ENCODE measurements at regions not wholly inside any gene's neighbourhood (a gene's known extent, or its start where the extent isn't known, plus 50 kb on each side); places are given as distances from the start of the nearest gene placed in this dataset.
"Not testable (repeated sequence)": the region's sequence is repeated elsewhere in the genome, so short reads cannot be mapped to it uniquely, and the experiment has no call there.

- DNase-seq = not testable (repeated sequence)
Observed at GRCh38 chr3:127435299-127435698, 147.5 kb upstream of the PRR20G start.

GRCh38 chr3:127431066-127431465 lies 143.2 kb upstream of the PRR20G start:
- DNase-seq = no peak

DNA sequence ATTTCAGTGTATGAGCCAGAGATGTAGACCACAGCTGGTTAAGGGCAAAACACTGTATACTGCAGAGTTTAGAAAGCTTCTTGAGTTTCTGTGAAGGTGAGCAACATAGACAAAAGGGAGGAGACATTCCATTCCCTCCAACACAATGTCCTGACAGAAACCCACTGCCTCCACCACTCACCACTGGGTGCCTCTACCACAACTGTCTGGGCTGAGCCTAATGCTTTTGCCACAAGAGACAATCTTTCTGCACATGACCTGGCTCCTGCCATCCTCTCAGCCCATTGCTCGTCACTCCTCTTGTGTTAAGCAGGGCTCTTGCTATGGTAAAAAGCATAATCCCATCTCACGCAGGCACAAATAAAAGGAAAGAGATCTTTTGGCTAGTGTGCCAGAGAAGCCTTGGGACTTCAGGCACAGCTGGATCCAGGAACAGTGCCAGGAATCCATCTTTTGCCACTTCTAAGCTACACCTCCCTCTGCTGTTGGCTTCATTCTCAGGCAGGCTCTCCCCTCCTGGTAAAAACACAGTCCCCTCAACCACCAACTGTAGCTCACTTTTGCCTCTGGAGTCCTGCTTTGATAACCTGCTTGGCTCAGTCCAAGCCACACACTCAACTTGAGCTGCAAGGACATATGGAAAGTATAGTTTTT lies 140.6 kb upstream of the PRR20G start:
- no peak for DNase-seq

- DNase-seq = no peak
Observed at GRCh38 chr3:127427666-127428065, 139.8 kb upstream of the PRR20G start.

DNA sequence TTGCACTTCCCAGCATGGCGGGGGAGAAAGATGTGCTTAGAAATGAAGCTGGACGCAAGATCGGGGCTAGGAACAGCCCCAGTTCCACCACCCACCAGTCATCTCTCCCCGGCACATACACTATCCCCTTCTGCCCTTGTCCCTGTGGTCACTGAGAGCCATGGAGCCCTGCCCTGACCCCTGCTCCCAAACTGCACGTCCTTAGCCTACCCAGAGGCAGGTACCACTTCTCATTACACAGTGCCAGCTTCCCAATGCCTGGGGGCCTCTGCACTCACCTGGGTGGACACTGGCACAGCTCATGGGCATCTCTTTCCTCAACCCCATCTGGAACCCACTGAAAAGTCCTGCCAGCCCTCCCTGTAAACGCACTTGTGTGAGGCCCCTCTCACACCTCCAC lies 139.3 kb upstream of the PRR20G start:
- DNase-seq = no peak

- no peak for DNase-seq
Observed at GRCh38 chr3:127426444-127427153, 138.8 kb upstream of the PRR20G start.

DNA sequence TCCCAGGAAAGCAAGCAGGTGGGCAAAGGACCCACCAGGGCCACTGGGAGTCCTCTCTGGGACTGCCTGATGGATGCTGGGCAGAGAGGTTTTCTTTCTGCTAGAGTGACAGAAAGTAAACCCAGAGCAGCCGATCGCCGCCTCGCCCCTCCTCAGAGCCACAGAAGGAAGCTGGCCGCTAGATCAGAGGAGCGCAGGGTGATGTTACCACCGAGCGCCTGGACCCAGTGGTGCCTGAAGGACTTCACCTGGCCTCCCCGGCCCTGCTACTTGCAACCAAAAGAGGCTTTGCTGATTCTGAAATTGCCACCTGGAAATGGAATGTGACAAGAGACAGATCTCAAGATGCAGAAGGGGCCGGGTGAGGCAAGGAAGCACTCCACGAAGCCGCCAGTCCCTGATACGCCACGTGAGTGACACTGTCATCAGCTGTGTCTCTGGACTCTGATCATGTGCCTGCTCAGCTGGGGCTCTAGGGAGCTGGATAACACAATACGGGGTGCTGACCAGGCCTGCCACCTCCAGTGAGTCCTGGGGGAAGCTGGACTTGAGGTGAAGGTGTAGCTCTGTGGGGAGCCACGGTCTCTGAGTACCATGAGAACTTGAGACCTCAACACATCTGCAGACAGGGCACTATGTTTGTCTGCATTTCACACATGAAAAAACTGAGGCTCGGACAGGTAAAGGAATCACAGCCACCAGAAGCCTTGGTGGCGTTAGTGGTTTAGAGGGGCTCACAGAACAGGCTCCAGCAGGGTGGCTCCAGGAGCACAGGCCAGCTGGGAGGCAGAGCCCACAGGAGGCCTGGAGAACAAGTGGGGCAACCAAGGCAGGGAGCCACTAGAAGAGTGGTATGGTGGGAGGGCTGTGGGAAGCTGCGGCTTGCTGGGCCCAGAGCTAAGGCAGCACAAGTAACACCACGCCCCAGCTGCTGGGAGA lies 137.9 kb upstream of the PRR20G start:
- DNase-seq = no peak

DNA sequence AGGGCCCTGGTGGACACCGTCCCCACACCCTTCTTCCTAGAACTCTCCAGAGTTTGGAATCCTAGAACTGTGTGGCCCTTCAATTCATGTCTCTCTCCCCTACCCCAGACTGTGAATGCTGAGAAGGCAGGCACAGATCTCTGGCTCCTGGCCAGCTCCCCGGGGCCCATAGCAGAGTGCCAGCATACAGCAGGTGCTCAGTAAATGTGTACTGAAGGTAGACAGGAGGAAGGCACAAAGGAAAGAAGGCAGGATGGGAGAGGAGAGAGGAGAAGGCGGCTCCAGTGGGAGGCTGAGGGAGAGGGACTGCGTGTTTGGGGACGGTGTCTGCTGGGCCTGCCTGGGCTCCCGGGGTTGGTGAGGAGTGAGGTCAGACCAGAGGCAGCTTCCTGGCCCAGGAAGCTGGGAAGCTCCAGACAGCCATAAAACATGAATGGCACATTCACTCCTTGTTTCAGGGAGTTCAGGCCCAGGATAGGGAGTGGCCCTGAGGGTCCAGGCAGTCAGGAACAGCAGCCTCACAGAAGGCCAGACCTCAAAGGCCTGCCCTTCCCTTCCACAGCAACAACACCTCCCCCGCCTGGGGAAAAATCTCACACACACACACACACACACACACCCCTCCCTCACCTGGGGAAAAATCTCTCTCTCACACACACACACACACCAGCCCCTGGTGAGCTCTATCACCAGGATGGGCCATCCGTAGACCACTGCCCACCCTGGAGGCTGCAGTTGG lies 137.1 kb upstream of the PRR20G start:
- DNase-seq = no peak

- DNase-seq = no peak
Observed at GRCh38 chr3:127423856-127424765, 136.3 kb upstream of the PRR20G start.

DNA sequence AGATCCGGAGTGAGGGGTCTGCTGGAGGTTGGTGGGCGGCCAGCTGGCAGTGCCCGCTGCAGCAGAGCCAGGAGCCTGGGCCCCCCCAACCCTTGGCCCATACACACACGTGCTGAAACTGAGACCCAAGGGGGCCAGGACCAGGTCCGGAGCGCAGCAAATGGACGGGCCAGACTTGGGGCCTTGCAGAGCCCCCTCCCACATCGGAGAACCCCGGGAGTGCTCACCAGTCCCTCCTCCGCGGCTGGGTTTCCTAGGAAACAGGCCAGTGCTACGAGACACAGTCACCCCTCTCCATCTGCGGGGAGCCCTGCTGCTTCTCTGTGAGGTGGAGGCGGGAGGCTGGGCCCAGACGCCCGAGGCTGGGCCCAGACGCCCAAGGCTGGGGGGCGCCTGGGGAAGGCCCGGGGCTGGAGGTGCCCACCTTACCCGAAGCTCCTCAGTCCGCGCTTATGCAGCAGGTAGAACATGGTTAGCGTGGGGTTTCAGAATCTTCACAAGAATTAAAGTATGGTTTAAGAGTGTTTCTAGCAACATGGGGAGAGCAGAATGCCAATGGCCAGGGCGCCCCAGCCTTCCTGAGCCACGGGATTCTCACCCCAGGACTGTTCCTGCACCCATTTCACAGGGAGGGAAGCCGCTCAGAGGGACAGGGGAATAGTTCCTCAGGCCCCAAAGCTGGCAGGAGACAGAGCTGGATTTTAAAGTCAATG lies 135.0 kb upstream of the PRR20G start:
- DNase-seq = no peak

- no peak for DNase-seq
Observed at GRCh38 chr3:127421943-127422662, 134.3 kb upstream of the PRR20G start.

DNA sequence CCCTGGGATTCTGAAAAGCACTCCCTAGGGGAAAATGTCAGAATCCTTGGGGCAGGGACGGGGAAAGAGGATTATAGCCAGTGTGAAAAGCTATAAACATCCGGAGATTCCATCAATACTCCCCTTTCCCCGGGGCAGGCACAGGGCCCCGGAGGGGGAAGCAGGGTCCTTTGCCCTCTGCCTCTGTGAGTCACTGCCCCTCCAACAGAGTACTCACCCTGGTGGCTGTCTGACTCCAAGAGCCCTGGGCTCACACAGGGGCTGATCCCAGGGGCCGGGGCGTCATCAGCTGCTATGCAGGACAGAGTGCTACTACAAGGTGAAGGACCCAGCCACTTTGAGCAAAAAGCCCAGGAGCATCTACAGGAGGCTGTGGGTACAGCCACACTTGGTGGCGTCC lies 133.0 kb upstream of the PRR20G start:
- no peak for DNase-seq

DNA sequence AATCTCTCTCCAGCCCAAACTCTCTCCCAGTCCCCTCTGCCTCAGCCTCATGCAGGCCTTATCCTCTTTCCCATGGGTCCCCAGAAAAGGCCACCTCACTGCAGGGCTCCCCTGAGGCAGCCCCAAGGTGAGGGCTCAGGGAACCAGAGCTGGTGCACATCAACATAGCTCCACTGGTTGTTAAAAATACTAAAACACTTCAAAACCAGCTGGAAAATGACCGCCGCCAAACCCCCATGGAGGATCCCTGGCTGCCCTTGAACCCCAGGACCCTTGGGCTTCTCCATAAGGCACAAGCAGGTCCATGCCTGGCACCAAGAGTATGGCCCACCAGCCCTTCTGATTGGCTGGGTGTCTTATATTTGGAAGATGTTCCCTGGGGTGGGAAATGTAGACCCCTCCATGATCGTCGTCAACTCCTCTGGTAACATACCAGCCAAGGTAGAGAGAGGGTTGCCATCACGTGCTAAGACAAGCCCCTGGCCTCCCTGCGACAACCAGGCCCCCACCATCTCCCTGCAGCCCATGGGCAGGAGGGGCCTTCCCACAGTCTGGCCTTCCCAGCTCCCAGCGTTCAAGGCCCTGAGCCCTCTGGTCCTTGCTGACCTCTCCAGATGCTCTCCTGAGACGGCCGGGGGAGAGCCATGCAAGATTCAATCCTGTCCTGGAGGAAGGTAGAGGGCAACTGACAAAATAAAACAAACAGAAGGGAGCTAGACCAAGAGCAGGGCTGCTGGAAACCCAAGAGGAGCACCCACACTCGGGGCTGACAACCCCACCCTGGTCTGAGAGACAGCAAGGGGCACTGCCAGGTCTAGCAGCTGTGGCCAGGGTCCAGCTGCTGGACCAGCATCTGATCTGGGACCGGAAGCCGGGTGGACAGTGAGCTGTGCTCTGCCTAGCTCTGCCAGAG lies 132.1 kb upstream of the PRR20G start:
- DNase-seq = no peak

DNA sequence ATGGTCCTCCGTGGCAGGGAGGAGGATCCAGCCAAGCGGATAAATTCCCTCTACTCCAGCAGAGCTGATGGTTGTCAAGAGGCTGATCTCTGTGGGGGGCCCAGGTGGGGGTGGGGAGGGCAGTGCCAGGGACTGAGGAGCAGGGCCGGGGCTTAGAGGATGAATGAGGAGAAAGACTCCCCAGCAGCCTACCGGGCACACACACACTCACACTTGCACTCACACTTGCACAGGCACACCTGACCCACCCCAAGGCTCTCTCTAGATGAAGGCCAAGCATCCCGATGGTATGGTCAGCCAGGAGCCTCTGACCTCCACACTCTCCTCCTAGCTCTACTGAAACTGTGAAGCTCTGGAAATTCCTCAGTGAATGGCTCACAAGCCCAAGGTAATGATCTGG lies 131.3 kb upstream of the PRR20G start:
- no peak for DNase-seq

DNA sequence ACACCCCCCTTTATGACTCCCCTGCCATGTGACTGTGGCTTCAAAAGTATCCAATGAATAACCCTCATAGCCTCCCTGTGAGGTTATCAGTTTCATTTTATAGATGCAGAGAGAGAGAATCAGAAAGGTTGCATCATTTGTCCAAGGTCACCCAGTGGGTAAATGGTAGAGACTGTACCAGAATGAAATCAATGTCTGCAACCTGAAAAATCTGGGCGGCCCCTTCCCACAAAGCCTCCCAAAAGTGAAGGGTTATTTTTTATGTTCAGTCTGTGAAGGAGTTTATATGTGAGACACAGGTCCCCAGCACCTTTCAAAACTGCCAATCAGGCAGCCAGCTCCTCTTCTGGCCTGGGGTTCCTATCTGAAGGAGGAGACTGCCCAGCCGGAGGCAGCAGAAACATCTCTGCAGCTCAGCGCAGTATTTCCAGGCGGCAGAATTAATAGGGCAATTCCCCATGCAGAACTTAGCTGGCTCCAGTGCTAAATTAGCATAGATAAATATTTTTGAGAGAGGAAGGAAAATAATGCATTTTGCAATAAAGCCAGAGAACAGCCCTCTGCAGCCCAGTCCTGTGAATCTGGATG lies 130.8 kb upstream of the PRR20G start:
- no peak for DNase-seq

DNA sequence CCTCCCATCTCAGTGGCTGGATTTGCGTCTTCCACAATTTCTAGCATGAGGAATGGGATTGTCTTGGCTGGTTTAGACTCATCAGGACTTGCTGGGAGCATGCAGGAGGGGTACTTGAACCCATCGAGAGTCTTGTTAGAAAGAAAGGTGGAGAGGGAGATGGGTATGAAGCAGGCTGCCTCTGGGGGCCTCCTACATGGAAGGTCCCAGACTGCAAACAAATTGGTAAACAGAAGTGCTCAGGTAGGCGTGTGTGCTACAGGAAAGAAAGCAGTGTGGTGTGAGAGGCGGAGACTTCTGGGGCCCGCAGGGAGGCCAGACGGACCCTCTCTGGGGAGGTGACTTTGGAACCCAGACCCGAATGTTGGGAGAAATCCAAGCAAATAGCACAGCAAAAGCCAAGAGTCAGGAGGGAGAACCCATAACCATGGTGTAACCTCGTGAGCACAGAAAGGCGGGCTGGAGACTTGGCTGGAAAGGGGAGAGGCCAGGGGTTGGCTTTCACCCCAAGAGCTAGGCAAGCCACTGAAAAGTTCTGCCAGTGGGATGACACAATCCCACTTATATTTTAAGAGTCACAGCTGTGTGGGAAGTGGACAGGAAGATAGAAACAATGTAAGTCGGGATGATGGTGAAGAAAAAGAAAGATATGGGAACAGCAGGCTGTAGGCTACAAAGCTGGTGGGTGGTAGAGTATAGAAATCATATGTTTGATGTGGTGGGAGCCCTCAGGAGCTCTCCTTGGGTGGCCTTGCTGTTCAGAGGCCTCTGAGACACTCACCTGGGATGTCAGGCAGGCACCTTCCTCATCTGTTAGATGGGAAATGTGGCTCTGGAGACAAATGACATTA lies 130.1 kb upstream of the PRR20G start:
- no peak for DNase-seq

DNA sequence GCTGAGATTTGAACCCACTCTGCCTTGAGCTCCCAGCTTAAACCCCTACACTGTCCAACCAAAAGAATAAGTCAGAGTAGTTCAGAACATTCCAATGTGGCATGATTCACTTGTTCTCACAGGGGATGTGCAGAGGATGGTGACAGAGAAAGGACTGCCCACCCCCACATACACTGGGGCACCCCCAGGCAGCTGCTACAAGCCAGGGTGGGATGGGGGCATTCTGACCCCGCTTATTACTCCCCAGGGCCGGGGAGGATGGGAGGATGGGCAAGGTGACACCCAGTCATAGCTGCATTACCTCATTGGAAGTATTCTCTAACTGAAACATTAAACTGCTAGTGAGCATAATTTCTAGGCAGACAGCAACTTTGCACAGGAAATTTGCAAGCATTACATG lies 126.0 kb upstream of the PRR20G start:
- no peak for DNase-seq

DNA sequence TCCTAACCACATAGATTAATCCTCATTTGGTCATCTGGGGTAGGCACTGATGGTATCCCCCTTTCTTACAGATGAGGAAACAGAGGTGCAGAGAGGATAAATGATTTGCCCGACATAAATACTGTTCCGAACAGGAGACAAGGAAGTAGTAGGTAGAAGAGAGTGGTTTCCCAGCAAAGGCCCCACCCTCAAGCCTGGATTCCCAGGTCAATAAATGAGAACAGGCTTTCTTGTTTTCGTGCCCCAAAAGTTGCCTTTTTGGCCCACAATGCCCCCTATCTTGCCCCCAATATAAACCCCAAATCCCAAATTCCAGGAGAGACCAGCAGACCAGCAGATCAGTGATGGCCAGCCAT lies 125.5 kb upstream of the PRR20G start:
- no peak for DNase-seq
